Upper lobe of left lung (tissue), 6 donors: ENCODE measurements at regions not wholly inside any gene's neighbourhood (a gene's known extent, or its start where the extent isn't known, plus 50 kb on each side); places are given as distances from the start of the nearest gene placed in this dataset.

Experiments used
- ATAC-seq, 2 donors: fragments of 200-7000 bp; cut with Tn5 transposase; one replicate each; pipeline ENCODE4 v1.9.1; 2022; ENCODE audit warnings: mild to moderate bottlenecking in 2 of 2, moderate library complexity in 2 of 2; ENCODE audit not compliant: low FRiP score in 2 of 2
- DNase-seq, 2 donors: peaks; one replicate each; pipeline ENCODE4 v3.0.0-alpha.2; 2019 to 2020
- H3K27ac ChIP-seq, 4 donors: fragments of 200-600 bp; sonication (generic); one replicate each; pipeline ENCODE4 v1.5.1; 2016 to 2019
- H3K27me3 ChIP-seq, 4 donors: fragments of 200-600 bp; sonication (generic); one replicate each; pipeline ENCODE4 v1.5.1; 2017 to 2019
- H3K36me3 ChIP-seq, 4 donors: fragments of 200-600 bp; sonication (generic); one replicate each; pipeline ENCODE4 v1.5.1; 2016 to 2019
- H3K4me1 ChIP-seq, 4 donors: fragments of 200-600 bp; sonication (generic); one replicate each; pipeline ENCODE4 v1.5.1; 2018 to 2019
- H3K4me3 ChIP-seq, 4 donors: fragments of 200-600 bp; sonication (generic); one replicate each; pipeline ENCODE4 v1.5.1; 2017 to 2019; ENCODE audit warnings: mild to moderate bottlenecking in 2 of 4, moderate library complexity in 1 of 4
- H3K9me3 ChIP-seq, 4 donors: fragments of 200-600 bp; sonication (generic); one replicate each; pipeline ENCODE4 v1.5.1; 2018 to 2019
- CTCF ChIP-seq, 6 experiments: fragments of 450-650 bp in 4 of 6; fragments of 200-600 bp in 2 of 6; sonication (generic) in 2 of 6; IDR thresholded peaks; one replicate each; pipeline ENCODE4 v1.5.1; 2016 to 2019; ENCODE audit warnings: antibody characterized with exemption in 6 of 6
- EP300 ChIP-seq, 4 donors: sonication (generic); formaldehyde crosslinking; IDR thresholded peaks; one replicate each; pipeline ENCODE4 v1.5.1; 2017; ENCODE audit warnings: antibody characterized with exemption in 4 of 4, control low read depth in 2 of 4
- POLR2A ChIP-seq, 4 donors: fragments of 450-650 bp; IDR thresholded peaks; one replicate each; pipeline ENCODE4 v1.5.1; 2016 to 2017; ENCODE audit warnings: antibody characterized with exemption in 4 of 4, mild to moderate bottlenecking in 2 of 4
- POLR2AphosphoS5 ChIP-seq, 2 donors: sonication (generic); formaldehyde crosslinking; IDR thresholded peaks; one replicate each; pipeline ENCODE4 v1.5.1; 2017; ENCODE audit warnings: antibody characterized with exemption in 2 of 2
- WGBS, 2 donors: methylation state at CpG; one replicate each; pipeline ENCODE4 v1.1.5; 2017 to 2018; 5-methylcytosine and 5-hydroxymethylcytosine counted together
- donor health status: DM: no; HTN: no; CAD: no; lungs with moderate emphysema.
- donor health status: DM: no; HTN: yes; CAD: no; lungs with severe emphysema.

DNA sequence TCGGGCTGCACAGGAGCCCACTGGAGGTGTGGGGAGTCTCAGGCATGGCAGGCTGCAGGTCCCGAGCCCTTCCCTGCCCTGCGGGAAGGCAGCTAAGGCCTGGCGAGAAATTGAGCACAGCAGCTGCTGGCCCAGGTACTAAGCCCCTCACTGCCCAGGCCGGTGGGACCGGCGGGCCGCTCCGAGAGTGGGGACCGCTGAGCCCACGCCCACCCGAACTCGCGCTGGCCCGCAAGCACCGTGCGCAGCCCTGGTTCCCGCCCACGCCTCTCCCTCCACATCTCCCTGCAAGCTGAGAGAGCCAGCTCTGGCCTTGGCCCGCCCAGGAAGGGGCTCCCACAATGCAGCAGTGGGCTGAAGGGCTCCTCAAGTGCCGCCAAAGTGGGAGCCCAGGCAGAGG is 82.0 kb upstream of the NEIL3 start:
- Histone ChIP-seq H3K4me1 (no peaks in the 10 kb centered on the region), H3K27ac (no peak overlapping the region), H3K4me3 (no peak overlapping the region), H3K9me3 (no peaks in the 10 kb centered on the region), H3K27me3 (no peaks in the 10 kb centered on the region), H3K36me3 (no peaks in the 10 kb centered on the region)
- WGBS, 2 donors: 93 to 97% methylated on average over 5 to 18 of the region's 21 CpGs
- no peak for TF ChIP-seq POLR2AphosphoS5 (IDR thresholded peaks at IDR 0.05)
- TF ChIP-seq POLR2A (IDR thresholded peaks at IDR 0.05): no peak
- TF ChIP-seq EP300 (IDR thresholded peaks at IDR 0.05): no peak
- no peak for TF ChIP-seq CTCF (IDR thresholded peaks at IDR 0.05)
- DNase-seq (peak in 1 of 2 donors; percentile 66), ATAC-seq (no peak)

GRCh38 chr4:177228599-177228998 is 81.1 kb upstream of the NEIL3 start:
- H3K4me3 ChIP-seq: no peak overlapping the region
- no peaks in the 10 kb centered on the region for H3K9me3 ChIP-seq
- TF ChIP-seq POLR2A (IDR thresholded peaks at IDR 0.05) (no peak), POLR2AphosphoS5 (IDR thresholded peaks at IDR 0.05) (no peak), CTCF (IDR thresholded peaks at IDR 0.05) (no peak)
- WGBS, 2 donors: 73 to 81% methylated on average over 4 of the region's 4 CpGs
- no peaks in the 10 kb centered on the region for H3K27me3 ChIP-seq
- no peaks in the 10 kb centered on the region for H3K36me3 ChIP-seq
- ATAC-seq (no peak), DNase-seq (no peak)
- H3K4me1 ChIP-seq: no peaks in the 10 kb centered on the region
- no peak overlapping the region for H3K27ac ChIP-seq

DNA sequence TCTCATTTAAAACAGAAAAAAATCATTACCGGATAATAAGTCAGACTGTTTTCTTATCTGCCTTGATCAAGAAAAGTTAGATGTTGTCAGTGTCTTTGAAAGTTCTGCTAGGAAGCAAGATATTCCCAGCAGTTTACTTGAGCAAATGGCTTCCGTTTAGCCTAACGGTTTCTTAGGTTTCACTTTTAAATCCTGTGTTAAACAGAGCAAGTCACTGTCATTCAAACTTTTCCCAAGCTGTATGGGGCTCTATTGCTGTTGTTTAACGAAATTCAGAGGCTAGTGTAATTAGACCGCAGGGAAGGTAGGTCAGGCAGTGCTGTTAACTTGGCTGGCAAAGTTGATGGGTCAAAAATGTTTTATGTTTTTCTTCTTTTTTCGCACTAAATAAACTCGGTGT is 80.3 kb upstream of the NEIL3 start:
- no peaks in the 10 kb centered on the region for H3K36me3 ChIP-seq
- whole genome bisulfite sequencing, 2 donors: 34 to 37% methylated on average over 7 of the region's 7 CpGs

DNA sequence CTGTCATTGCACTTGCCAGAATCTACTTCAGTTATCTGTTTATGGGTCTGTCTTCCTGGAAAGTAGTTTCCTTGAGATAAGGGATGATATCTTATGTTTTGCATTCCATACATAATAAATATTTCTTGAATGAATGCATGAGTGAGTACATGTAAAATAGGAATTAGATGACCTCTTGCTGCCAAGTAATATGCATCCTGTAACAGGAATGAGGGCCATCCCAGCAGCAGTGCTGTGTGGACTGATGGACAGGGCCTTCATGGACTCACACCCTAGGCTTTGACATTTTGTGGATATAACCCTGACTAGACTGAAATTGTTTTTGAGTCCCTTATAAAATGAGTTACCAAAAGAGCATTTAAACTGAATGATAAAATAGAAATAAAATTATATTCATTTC is 77.2 kb upstream of the NEIL3 start:
- DNase-seq (no peak), ATAC-seq (no peak)
- H3K27me3 ChIP-seq: no peaks in the 10 kb centered on the region
- H3K36me3 ChIP-seq: no peaks in the 10 kb centered on the region
- no peak for TF ChIP-seq EP300 (IDR thresholded peaks at IDR 0.05)
- TF ChIP-seq CTCF (IDR thresholded peaks at IDR 0.05): no peak
- no peak for TF ChIP-seq POLR2A (IDR thresholded peaks at IDR 0.05)
- TF ChIP-seq POLR2AphosphoS5 (IDR thresholded peaks at IDR 0.05): no peak
- H3K4me1 ChIP-seq: no peaks in the 10 kb centered on the region
- H3K4me3 ChIP-seq: no peak overlapping the region
- H3K9me3 ChIP-seq: no peaks in the 10 kb centered on the region
- no peak overlapping the region for H3K27ac ChIP-seq

More for the DNA sequence above, 80.3 kb upstream of the NEIL3 start:
- no peak for TF ChIP-seq CTCF (IDR thresholded peaks at IDR 0.05)
- TF ChIP-seq POLR2AphosphoS5 (IDR thresholded peaks at IDR 0.05): no peak
- TF ChIP-seq POLR2A (IDR thresholded peaks at IDR 0.05): no peak
- no peak for TF ChIP-seq EP300 (IDR thresholded peaks at IDR 0.05)
- no peak for ATAC-seq
- no peaks in the 10 kb centered on the region for H3K9me3 ChIP-seq
- H3K4me3 ChIP-seq: peak overlapping the region in 2 of 4 donors; percentile 16 to 27
- H3K27ac ChIP-seq: no peak overlapping the region
- no peak for DNase-seq
- H3K27me3 ChIP-seq: no peaks in the 10 kb centered on the region
- no peaks in the 10 kb centered on the region for H3K4me1 ChIP-seq

GRCh38 chr4:177235026-177235425 is 74.6 kb upstream of the NEIL3 start:
- H3K9me3 ChIP-seq: no peaks in the 10 kb centered on the region
- no peaks in the 10 kb centered on the region for H3K36me3 ChIP-seq
- DNase-seq (no peak), ATAC-seq (no peak)
- no peaks in the 10 kb centered on the region for H3K4me1 ChIP-seq
- no peaks in the 10 kb centered on the region for H3K27me3 ChIP-seq
- TF ChIP-seq CTCF (IDR thresholded peaks at IDR 0.05) (no peak), POLR2AphosphoS5 (IDR thresholded peaks at IDR 0.05) (no peak), EP300 (IDR thresholded peaks at IDR 0.05) (no peak), POLR2A (IDR thresholded peaks at IDR 0.05) (no peak)
- H3K27ac ChIP-seq: no peak overlapping the region
- WGBS, 2 donors: 69 to 90% methylated on average over 1 of the region's 1 CpG
- no peak overlapping the region for H3K4me3 ChIP-seq
